ENCODE measurements at regions not wholly inside any gene's neighbourhood (a gene's known extent, or its start where the extent isn't known, plus 50 kb on each side); places are given as distances from the start of the nearest gene placed in this dataset.

- ChIA-PET CTCF (ENCODE audit: low intra/inter-chr PET ratio, low total read pairs) (no interaction called here), POLR2A (no interaction called here)
- H2AFZ ChIP-seq (ENCODE audit: low read length) = no peak overlapping the region
- no peaks in the 10 kb centered on the region for H3K9me3 ChIP-seq (ENCODE audit: low read length)
- TF ChIP-seq, protein P1, sequence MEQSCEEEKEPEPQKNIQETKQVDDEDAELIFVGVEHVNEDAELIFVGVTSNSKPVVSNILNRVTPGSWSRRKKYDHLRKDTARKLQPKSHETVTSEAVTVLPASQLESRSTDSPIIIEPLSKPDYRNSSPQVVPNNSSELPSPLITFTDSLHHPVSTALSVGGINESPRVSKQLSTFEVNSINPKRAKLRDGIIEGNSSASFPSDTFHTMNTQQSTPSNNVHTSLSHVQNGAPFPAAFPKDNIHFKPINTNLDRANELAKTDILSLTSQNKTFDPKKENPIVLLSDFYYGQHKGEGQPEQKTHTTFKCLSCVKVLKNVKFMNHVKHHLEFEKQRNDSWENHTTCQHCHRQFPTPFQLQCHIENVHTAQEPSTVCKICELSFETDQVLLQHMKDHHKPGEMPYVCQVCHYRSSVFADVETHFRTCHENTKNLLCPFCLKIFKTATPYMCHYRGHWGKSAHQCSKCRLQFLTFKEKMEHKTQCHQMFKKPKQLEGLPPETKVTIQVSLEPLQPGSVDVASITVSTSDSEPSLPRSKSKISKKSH (CRISPR knock-in tag; IDR thresholded peaks at IDR 0.05; ENCODE audit: borderline replicate concordance) = no peak
- TF ChIP-seq CCDC6 (CRISPR knock-in tag; IDR thresholded peaks at IDR 0.05) = no peak
- TF ChIP-seq ZNF251 (CRISPR knock-in tag; IDR thresholded peaks at IDR 0.05) = no peak
- TF ChIP-seq PHF5A (CRISPR knock-in tag; IDR thresholded peaks at IDR 0.05; ENCODE audit: low read depth, unreplicated experiment) = no peak
- TF ChIP-seq, protein P2, sequence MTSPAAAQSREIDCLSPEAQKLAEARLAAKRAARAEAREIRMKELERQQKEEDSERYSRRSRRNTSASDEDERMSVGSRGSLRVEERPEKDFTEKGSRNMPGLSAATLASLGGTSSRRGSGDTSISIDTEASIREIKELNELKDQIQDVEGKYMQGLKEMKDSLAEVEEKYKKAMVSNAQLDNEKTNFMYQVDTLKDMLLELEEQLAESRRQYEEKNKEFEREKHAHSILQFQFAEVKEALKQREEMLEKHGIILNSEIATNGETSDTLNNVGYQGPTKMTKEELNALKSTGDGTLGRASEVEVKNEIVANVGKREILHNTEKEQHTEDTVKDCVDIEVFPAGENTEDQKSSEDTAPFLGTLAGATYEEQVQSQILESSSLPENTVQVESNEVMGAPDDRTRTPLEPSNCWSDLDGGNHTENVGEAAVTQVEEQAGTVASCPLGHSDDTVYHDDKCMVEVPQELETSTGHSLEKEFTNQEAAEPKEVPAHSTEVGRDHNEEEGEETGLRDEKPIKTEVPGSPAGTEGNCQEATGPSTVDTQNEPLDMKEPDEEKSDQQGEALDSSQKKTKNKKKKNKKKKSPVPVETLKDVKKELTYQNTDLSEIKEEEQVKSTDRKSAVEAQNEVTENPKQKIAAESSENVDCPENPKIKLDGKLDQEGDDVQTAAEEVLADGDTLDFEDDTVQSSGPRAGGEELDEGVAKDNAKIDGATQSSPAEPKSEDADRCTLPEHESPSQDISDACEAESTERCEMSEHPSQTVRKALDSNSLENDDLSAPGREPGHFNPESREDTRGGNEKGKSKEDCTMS (CRISPR knock-in tag; conservative IDR thresholded peaks at IDR 0.05) = no peak
- TF ChIP-seq AFF4 (CRISPR knock-in tag; IDR thresholded peaks at IDR 0.05) = no peak
- no peak for TF ChIP-seq ZKSCAN1 (IDR thresholded peaks at IDR 0.05; ENCODE audit: low read length)
- TF ChIP-seq ZNF746 (CRISPR knock-in tag; IDR thresholded peaks at IDR 0.05) = no peak
- no peak overlapping the region for H3K27ac ChIP-seq (ENCODE audit: extremely low read length, insufficient read depth, low read length)
- in situ Hi-C loops (cut with HindIII; ENCODE audit: extremely low pct_ligation_motif_present, low pct_unique_long_range_greater_than_20kb) (no loop called here), intact Hi-C loops (cut with micrococcal nuclease; ENCODE audit: unreplicated experiment) (no loop called here)
- no peak for DNase-seq (ENCODE audit: low spot score)
- H3K36me3 ChIP-seq (replicated peaks in 1 of 2; ENCODE audit: control insufficient read depth in 1 of 2, insufficient read depth in 2 of 2, low read length in 2 of 2) = no peaks in the 10 kb centered on the region
- H3K4me3 ChIP-seq (replicated peaks in 1 of 3; ENCODE audit: insufficient read depth in 1 of 3, low read depth in 2 of 3, low read length in 3 of 3) = no peak overlapping the region
- FAIRE-seq = no peak
- WGBS (ENCODE audit: low lambda C conversion rate) = 15% methylated on average over 5 of the region's 5 CpGs
- peaks cover 0 to 31% of the 10 kb centered on the region in 2 experiments; a peak in 4 of 5 replicates for H3K27me3 ChIP-seq (ENCODE audit: control insufficient read depth in 1 of 2, insufficient read depth in 2 of 2, low read length in 2 of 2)
- no peaks in the 10 kb centered on the region for H4K20me1 ChIP-seq (ENCODE audit: insufficient read depth, low read length)
- BruUV-seq (replicated peaks) = no TSS peak
- no peak overlapping the region for H3K9ac ChIP-seq (ENCODE audit: insufficient read depth, low read depth, low read length)
- no peak overlapping the region for H3K4me2 ChIP-seq (ENCODE audit: low read depth, low read length)
- H3K79me2 ChIP-seq (ENCODE audit: insufficient read depth, low read length) = no peaks in the 10 kb centered on the region
- ATAC-seq = no peak
- no peaks in the 10 kb centered on the region for H3K4me1 ChIP-seq (ENCODE audit: insufficient read depth, low read length)
Observed at GRCh38 chr2:104660991-104661390, 192.9 kb upstream of the POU3F3 start.

All from HepG2 (cell line).